ENCODE measurements at regions not wholly inside any gene's neighbourhood (a gene's known extent, or its start where the extent isn't known, plus 50 kb on each side); places are given as distances from the start of the nearest gene placed in this dataset.

DNA sequence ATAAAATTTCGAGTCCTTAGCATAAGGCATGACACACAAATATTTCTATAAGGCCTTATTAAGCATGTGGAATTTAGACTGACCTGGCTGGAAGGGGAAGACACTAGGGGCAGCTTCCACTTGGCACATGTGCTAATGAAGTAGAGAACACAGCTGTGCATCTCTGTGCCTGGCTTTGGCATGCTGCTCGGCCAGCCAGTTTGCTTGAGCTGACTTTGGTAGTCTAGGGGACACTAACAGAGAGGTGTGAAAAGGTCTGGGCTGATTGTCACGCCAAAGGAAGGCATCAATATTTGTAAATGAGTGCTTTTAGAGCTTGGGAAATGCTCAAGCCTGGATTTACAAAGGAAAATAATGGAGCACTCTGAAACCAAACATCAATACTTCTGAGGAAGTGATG, 723.7 kb downstream of the PRELID2 start:
- TF ChIP-seq, protein P1, sequence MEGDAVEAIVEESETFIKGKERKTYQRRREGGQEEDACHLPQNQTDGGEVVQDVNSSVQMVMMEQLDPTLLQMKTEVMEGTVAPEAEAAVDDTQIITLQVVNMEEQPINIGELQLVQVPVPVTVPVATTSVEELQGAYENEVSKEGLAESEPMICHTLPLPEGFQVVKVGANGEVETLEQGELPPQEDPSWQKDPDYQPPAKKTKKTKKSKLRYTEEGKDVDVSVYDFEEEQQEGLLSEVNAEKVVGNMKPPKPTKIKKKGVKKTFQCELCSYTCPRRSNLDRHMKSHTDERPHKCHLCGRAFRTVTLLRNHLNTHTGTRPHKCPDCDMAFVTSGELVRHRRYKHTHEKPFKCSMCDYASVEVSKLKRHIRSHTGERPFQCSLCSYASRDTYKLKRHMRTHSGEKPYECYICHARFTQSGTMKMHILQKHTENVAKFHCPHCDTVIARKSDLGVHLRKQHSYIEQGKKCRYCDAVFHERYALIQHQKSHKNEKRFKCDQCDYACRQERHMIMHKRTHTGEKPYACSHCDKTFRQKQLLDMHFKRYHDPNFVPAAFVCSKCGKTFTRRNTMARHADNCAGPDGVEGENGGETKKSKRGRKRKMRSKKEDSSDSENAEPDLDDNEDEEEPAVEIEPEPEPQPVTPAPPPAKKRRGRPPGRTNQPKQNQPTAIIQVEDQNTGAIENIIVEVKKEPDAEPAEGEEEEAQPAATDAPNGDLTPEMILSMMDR (IDR thresholded peaks at IDR 0.05), result no peak
- TF ChIP-seq POLR2A (IDR thresholded peaks at IDR 0.05), result no peak
- H3K9me3 ChIP-seq, result no peaks in the 10 kb centered on the region
- no peak for DNase-seq
- no peak overlapping the region for H3K4me3 ChIP-seq
- H3K27me3 ChIP-seq, result no peaks in the 10 kb centered on the region
- H3K27ac ChIP-seq, result no peak overlapping the region
- intact Hi-C loops (cut with DNase I), result no loop called here
- no peaks in the 10 kb centered on the region for H3K4me1 ChIP-seq
- no peaks in the 10 kb centered on the region for H3K36me3 ChIP-seq
- 29 to 53% methylated on average over 3 of the region's 3 CpGs for WGBS, 2 donors

DNA sequence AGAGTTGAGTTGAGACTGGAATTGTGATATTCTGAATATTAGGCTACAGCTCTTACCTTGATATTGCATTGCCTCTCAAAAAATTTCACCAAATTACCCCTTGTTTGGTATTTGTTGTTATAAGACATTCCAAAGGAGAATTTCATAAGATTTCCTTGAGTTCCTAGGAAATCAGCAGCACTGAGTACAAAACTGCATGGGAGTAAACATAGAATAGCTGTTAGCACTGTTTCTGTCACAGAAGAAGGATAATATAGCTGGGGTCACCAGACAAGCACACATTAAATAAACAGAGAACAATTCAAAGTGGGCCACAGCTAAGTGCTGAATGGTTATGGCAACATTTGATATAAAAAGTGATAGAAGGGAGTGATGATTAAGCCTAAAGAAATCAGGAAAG, 724.3 kb downstream of the PRELID2 start:
- no peaks in the 10 kb centered on the region for H3K4me1 ChIP-seq
- DNase-seq, result no peak
- intact Hi-C loops (cut with DNase I), result no loop called here
- H3K9me3 ChIP-seq, result no peaks in the 10 kb centered on the region
- H3K4me3 ChIP-seq, result no peak overlapping the region
- no peak overlapping the region for H3K27ac ChIP-seq
- no peaks in the 10 kb centered on the region for H3K36me3 ChIP-seq
- no peaks in the 10 kb centered on the region for H3K27me3 ChIP-seq
- TF ChIP-seq, protein P1 (IDR thresholded peaks at IDR 0.05), result no peak
- no peak for TF ChIP-seq POLR2A (IDR thresholded peaks at IDR 0.05)

DNA sequence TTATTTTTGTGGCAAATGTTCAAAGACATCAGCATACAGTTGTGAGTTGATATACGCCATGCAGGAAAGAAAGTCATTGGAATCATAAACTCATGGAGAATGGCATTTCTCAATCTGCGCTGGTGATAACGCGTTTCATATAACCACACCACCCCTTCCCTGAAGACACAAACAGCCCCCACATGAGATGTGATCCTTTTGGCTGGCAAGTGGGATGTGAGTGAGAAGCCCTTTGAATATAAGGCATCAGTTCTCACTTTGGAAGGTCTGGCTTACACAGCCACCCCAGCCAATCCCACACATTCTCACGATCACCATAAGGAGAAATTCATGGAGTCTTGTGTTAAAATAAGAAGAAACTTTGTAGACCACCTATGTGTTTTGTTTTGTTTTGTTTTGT, 725.0 kb downstream of the PRELID2 start:
- H3K4me3 ChIP-seq, result no peak overlapping the region
- H3K4me1 ChIP-seq, result no peaks in the 10 kb centered on the region
- intact Hi-C loops (cut with DNase I), result no loop called here
- 87 to 89% methylated on average over 5 of the region's 5 CpGs for WGBS, 2 donors
- no peaks in the 10 kb centered on the region for H3K9me3 ChIP-seq
- DNase-seq, result no peak
- no peaks in the 10 kb centered on the region for H3K36me3 ChIP-seq
- H3K27me3 ChIP-seq, result no peaks in the 10 kb centered on the region
- TF ChIP-seq POLR2A (IDR thresholded peaks at IDR 0.05), result no peak
- TF ChIP-seq, protein P1 (IDR thresholded peaks at IDR 0.05), result no peak
- no peak overlapping the region for H3K27ac ChIP-seq

DNA sequence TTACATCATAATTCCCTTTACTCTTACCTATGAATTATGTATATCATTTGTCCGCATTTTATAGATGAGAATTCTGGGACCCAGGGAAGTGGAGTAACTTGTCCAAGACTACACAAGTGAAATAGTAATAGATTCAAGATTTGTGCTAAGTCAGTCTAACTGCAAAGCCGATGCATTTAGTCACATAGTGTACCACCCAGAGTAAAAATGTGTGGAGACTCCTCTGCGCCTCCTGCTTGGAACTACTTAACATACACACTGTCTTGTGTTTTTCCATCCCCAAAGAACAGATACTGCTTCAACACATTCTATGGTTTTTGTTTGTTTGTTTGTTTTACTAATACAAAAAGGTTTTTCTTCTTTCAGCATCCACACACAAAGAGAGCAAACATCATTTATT, 729.8 kb downstream of the PRELID2 start:
- H3K9me3 ChIP-seq, result no peaks in the 10 kb centered on the region
- no peak overlapping the region for H3K4me3 ChIP-seq
- H3K27me3 ChIP-seq, result no peaks in the 10 kb centered on the region
- no peak for TF ChIP-seq POLR2A (IDR thresholded peaks at IDR 0.05)
- TF ChIP-seq, protein P1 (IDR thresholded peaks at IDR 0.05), result no peak
- intact Hi-C loops (cut with DNase I), result no loop called here
- H3K4me1 ChIP-seq, result no peaks in the 10 kb centered on the region
- DNase-seq, result no peak
- no peak overlapping the region for H3K27ac ChIP-seq
- WGBS, 2 donors, result 87 to 90% methylated on average over 3 of the region's 3 CpGs
- no peaks in the 10 kb centered on the region for H3K36me3 ChIP-seq

DNA sequence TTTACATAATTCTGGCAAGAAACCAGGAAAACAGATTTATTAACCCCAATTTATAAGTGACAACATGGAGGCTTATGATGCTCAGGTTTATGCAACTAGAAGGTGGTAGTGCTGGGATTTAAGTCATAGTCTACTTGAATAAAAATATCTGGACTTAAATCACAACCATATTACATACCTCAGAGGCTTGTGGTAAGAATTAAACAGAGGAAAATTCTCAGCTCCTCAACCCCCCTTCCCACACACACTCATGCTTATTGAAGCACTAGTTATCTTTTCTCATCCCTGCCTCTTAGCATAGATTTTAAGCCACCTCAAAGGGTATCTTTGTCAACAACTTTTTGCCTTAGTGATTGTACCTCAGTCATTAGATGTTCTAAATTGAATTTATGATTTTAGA, 731.0 kb downstream of the PRELID2 start:
- H3K4me3 ChIP-seq, result no peak overlapping the region
- H3K27ac ChIP-seq, result no peak overlapping the region
- no peaks in the 10 kb centered on the region for H3K9me3 ChIP-seq
- H3K36me3 ChIP-seq, result no peaks in the 10 kb centered on the region
- TF ChIP-seq, protein P1 (IDR thresholded peaks at IDR 0.05), result no peak
- H3K27me3 ChIP-seq, result no peaks in the 10 kb centered on the region
- intact Hi-C loops (cut with DNase I), result no loop called here
- DNase-seq, result no peak
- H3K4me1 ChIP-seq, result no peaks in the 10 kb centered on the region

All from esophagus squamous epithelium (tissue), 5 donors.